Mesendoderm (in vitro differentiated cells): ENCODE measurements at regions not wholly inside any gene's neighbourhood (a gene's known extent, or its start where the extent isn't known, plus 50 kb on each side); places are given as distances from the start of the nearest gene placed in this dataset.

Source experiments
- DNase-seq: peaks from one replicate; pipeline ENCODE4 v3.0.0; 2013
- H2AK5ac ChIP-seq: 2 replicates; pipeline ENCODE4 v1.6.1; 2013; ENCODE audit warnings: low read length, inconsistent platforms
- H2BK120ac ChIP-seq: 2 replicates; pipeline ENCODE4 v1.6.1; 2013; ENCODE audit warnings: low read depth, mild to moderate bottlenecking, low read length, moderate library complexity, mixed read lengths
- H2BK15ac ChIP-seq: replicated peaks from 2 replicates; pipeline ENCODE4 v1.6.1; 2013; ENCODE audit warnings: low read depth, mild to moderate bottlenecking, moderate library complexity
- H2BK5ac ChIP-seq: 2 replicates; pipeline ENCODE4 v1.6.1; 2013; ENCODE audit warnings: low read length, inconsistent platforms
- H3K18ac ChIP-seq: 2 replicates; pipeline ENCODE4 v1.6.1; 2013; ENCODE audit warnings: mild to moderate bottlenecking, low read length, mixed read lengths
- H3K23ac ChIP-seq: one replicate; pipeline ENCODE4 v1.6.1; 2013; ENCODE audit warnings: low read length
- H3K27ac ChIP-seq: 2 replicates; pipeline ENCODE4 v1.5.1; 2013; ENCODE audit warnings: low read depth, mild to moderate bottlenecking, inconsistent platforms, low read length, moderate library complexity
- H3K27me3 ChIP-seq: 2 replicates; pipeline ENCODE4 v1.6.1; 2013; ENCODE audit warnings: low read length, control low read depth, mild to moderate bottlenecking, inconsistent platforms; ENCODE audit not compliant: insufficient read depth, poor library complexity
- H3K36me3 ChIP-seq: 2 replicates; pipeline ENCODE4 v1.6.1; 2013; ENCODE audit warnings: low read length, inconsistent platforms; ENCODE audit not compliant: control insufficient read depth, insufficient read depth
- H3K4ac ChIP-seq: one replicate; pipeline ENCODE4 v1.6.1; 2013; ENCODE audit warnings: low read depth, mild to moderate bottlenecking, low read length, moderate library complexity
- H3K4me1 ChIP-seq: 2 replicates; pipeline ENCODE4 v1.6.1; 2013; ENCODE audit warnings: low read depth, low read length, inconsistent platforms; ENCODE audit not compliant: control insufficient read depth
- H3K4me2 ChIP-seq: 2 replicates; pipeline ENCODE4 v1.6.1; 2013; ENCODE audit warnings: low read length
- H3K4me3 ChIP-seq: 2 replicates; pipeline ENCODE4 v1.5.1; 2013; ENCODE audit warnings: mild to moderate bottlenecking, low read length
- H3K56ac ChIP-seq: one replicate; pipeline ENCODE4 v1.6.1; 2013; ENCODE audit warnings: low read length
- H3K79me1 ChIP-seq: 2 replicates; pipeline ENCODE4 v1.6.1; 2013; ENCODE audit warnings: low read length, inconsistent platforms
- H3K79me2 ChIP-seq: 2 replicates; pipeline ENCODE4 v1.6.1; 2013; ENCODE audit warnings: mild to moderate bottlenecking, low read length; ENCODE audit not compliant: control insufficient read depth, insufficient read depth
- H3K9ac ChIP-seq: 2 replicates; pipeline ENCODE4 v1.6.1; 2013; ENCODE audit warnings: low read length, inconsistent platforms
- H4K5ac ChIP-seq: one replicate; pipeline ENCODE4 v1.6.1; 2013; ENCODE audit warnings: low read length
- H4K8ac ChIP-seq: one replicate; pipeline ENCODE4 v1.6.1; 2013; ENCODE audit warnings: low read depth, mild to moderate bottlenecking, control low read depth, low read length, moderate library complexity
- WGBS: extraction: QIAGEN DNeasy Blood & Tissue Kit; methylation state at CpG from one replicate; pipeline ENCODE4 v1.1.7; 2013; ENCODE audit warnings: low lambda C conversion rate, missing lambda C conversion rate; ENCODE audit not compliant: insufficient coverage; ENCODE audit errors: extremely low coverage; 5-methylcytosine and 5-hydroxymethylcytosine counted together

GRCh38 chr6:71642793-71643192 is 243.6 kb upstream of the RIMS1 start:
- no CpG with 5 or more reads among the region's 4 CpGs for WGBS
- H4K5ac ChIP-seq: no peak overlapping the region

DNA sequence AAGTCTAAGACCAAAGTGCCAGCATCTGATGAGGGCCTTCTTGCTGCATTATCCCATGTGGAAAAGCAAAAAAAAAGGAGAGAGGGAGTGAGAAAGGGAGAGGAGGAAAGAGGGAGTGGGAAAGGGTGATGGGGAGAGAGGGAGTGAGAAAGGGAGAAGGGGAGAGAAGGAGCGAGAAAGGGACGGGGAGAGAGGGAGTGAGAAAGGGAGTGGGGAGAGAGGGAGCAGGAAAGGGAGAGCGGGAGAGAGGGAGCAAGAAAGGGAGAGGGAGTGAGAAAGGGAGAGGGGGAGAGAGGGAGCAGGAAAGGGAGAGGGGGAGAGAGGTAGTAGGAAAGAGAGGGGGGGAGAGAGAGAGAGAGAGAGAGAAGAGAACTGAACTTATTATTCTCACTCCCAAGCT is 241.1 kb upstream of the RIMS1 start:
- H2BK120ac ChIP-seq: no peak overlapping the region
- no peaks in the 10 kb centered on the region for H3K79me1 ChIP-seq
- H3K27ac ChIP-seq: no peak overlapping the region
- H2AK5ac ChIP-seq: no peak overlapping the region
- H3K56ac ChIP-seq: no peak overlapping the region
- H3K79me2 ChIP-seq: no peaks in the 10 kb centered on the region
- no peak overlapping the region for H3K4ac ChIP-seq
- H4K5ac ChIP-seq: no peak overlapping the region
- no peak overlapping the region for H3K4me2 ChIP-seq
- no peak overlapping the region for H3K18ac ChIP-seq
- H3K23ac ChIP-seq: no peak overlapping the region
- 100% methylated on average over 2 of the region's 3 CpGs for WGBS
- no peak overlapping the region for H3K9ac ChIP-seq
- no peak overlapping the region for H2BK5ac ChIP-seq
- no peaks in the 10 kb centered on the region for H3K36me3 ChIP-seq
- no peak overlapping the region for H2BK15ac ChIP-seq
- H3K27me3 ChIP-seq: no peaks in the 10 kb centered on the region
- H3K4me1 ChIP-seq: no peaks in the 10 kb centered on the region
- H4K8ac ChIP-seq: no peak overlapping the region
- no peak overlapping the region for H3K4me3 ChIP-seq
- no peak for DNase-seq

More at GRCh38 chr6:71642793-71643192, 243.6 kb upstream of the RIMS1 start:
- no peaks in the 10 kb centered on the region for H3K79me1 ChIP-seq
- H3K23ac ChIP-seq: no peak overlapping the region
- H3K9ac ChIP-seq: no peak overlapping the region
- H3K4me3 ChIP-seq: no peak overlapping the region
- no peak overlapping the region for H2BK15ac ChIP-seq
- H3K4ac ChIP-seq: no peak overlapping the region
- no peaks in the 10 kb centered on the region for H3K4me1 ChIP-seq
- no peak overlapping the region for H2BK120ac ChIP-seq
- no peak overlapping the region for H2AK5ac ChIP-seq
- H2BK5ac ChIP-seq: no peak overlapping the region
- H3K4me2 ChIP-seq: no peak overlapping the region
- H3K18ac ChIP-seq: peak overlapping the region; percentile 28
- H3K36me3 ChIP-seq: no peaks in the 10 kb centered on the region
- no peak for DNase-seq
- H3K27me3 ChIP-seq: no peaks in the 10 kb centered on the region
- no peaks in the 10 kb centered on the region for H3K79me2 ChIP-seq
- no peak overlapping the region for H3K27ac ChIP-seq
- no peak overlapping the region for H3K56ac ChIP-seq
- H4K8ac ChIP-seq: no peak overlapping the region

DNA sequence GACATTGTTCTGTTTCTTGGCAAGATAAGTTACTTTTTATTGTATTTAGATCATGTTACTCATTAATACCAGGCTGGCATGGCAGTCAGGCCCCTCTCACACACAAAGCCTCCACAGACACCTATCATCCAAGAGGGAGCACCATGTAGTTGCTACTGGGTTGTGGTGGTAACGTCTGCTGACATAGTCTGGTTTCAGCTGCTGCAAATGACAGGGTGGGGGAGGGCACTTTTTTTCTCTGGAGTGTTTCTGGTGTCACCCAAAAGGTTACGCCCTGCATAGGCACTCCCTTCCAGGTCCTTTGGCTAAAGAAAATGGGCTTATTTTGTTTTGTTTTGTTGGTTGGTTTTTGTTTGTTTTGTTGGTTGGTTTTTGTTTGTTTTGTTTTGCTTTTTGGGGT is 236.4 kb upstream of the RIMS1 start:
- Histone ChIP-seq H2BK120ac (no peak overlapping the region), H3K9ac (no peak overlapping the region), H3K4me1 (no peaks in the 10 kb centered on the region), H4K5ac (no peak overlapping the region), H3K4me2 (no peak overlapping the region), H3K79me1 (no peaks in the 10 kb centered on the region), H3K27ac (no peak overlapping the region), H3K18ac (no peak overlapping the region), H3K79me2 (no peaks in the 10 kb centered on the region), H2BK5ac (no peak overlapping the region), H2BK15ac (no peak overlapping the region), H3K27me3 (no peaks in the 10 kb centered on the region), H2AK5ac (no peak overlapping the region), H3K4me3 (no peak overlapping the region), H3K23ac (no peak overlapping the region), H3K56ac (no peak overlapping the region), H4K8ac (no peak overlapping the region), H3K36me3 (no peaks in the 10 kb centered on the region), H3K4ac (no peak overlapping the region)
- peak; percentile 37 for DNase-seq
- no CpG with 5 or more reads among the region's 2 CpGs for WGBS

DNA sequence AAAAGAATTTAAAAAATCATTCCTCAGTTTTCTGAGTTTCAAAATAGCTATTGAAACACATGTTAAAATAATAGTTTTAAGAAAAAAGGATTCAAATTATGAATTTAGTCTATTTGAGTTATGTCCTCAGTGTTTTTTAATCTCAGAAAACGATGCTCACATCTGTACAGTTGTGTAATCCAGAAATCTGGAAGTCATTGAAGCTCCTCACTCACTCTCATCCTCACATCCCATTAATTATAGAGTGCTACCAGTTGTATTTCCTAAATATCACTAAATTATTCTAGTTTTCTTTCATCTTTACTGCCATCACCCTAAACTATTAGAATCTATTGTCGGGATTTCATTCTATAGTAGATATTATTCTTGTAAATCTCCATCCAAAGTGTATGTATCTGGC is 234.7 kb upstream of the RIMS1 start:
- H3K9ac ChIP-seq: no peak overlapping the region
- H3K36me3 ChIP-seq: no peaks in the 10 kb centered on the region
- no peaks in the 10 kb centered on the region for H3K79me1 ChIP-seq
- no peaks in the 10 kb centered on the region for H3K79me2 ChIP-seq
- H3K56ac ChIP-seq: no peak overlapping the region
- H3K4me1 ChIP-seq: no peaks in the 10 kb centered on the region
- WGBS: no CpG with 5 or more reads among the region's 2 CpGs
- no peak overlapping the region for H3K18ac ChIP-seq
- no peak overlapping the region for H3K4me2 ChIP-seq
- no peak overlapping the region for H4K8ac ChIP-seq
- no peak overlapping the region for H2BK5ac ChIP-seq
- no peak overlapping the region for H3K4me3 ChIP-seq
- no peak overlapping the region for H2BK15ac ChIP-seq
- H3K27me3 ChIP-seq: no peaks in the 10 kb centered on the region
- no peak for DNase-seq
- no peak overlapping the region for H3K4ac ChIP-seq
- H3K27ac ChIP-seq: no peak overlapping the region
- H2AK5ac ChIP-seq: no peak overlapping the region
- H4K5ac ChIP-seq: no peak overlapping the region
- H3K23ac ChIP-seq: no peak overlapping the region
- no peak overlapping the region for H2BK120ac ChIP-seq

DNA sequence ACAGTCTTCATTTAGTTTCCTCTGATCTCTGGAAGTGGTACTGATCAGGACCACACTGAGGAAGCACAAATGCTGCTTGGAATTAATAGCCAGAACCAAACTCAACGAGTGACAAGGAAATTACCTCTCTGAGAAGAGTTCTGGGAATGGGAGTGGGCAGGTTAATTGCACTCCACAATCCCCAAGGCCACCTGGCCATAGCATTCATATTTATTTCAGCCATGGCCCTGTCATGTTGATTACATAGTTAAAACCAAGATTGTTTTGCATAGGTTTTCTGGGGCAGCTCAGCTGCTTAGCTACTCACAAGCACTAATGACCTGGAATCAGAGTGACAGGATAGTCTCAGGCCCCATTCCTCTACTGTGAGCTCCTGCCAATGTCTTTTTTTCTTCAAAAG is 230.2 kb upstream of the RIMS1 start:
- Histone ChIP-seq H3K4me1 (no peaks in the 10 kb centered on the region), H3K79me2 (no peaks in the 10 kb centered on the region), H2BK5ac (no peak overlapping the region), H2AK5ac (no peak overlapping the region), H3K4me2 (no peak overlapping the region), H2BK120ac (no peak overlapping the region), H4K8ac (no peak overlapping the region), H3K9ac (no peak overlapping the region), H3K36me3 (no peaks in the 10 kb centered on the region), H2BK15ac (no peak overlapping the region), H3K79me1 (no peaks in the 10 kb centered on the region), H3K18ac (no peak overlapping the region), H3K56ac (no peak overlapping the region), H3K27ac (no peak overlapping the region), H4K5ac (no peak overlapping the region), H3K4me3 (no peak overlapping the region), H3K23ac (no peak overlapping the region), H3K4ac (no peak overlapping the region), H3K27me3 (no peaks in the 10 kb centered on the region)
- WGBS: no CpG with 5 or more reads among the region's 1 CpG
- DNase-seq: no peak

DNA sequence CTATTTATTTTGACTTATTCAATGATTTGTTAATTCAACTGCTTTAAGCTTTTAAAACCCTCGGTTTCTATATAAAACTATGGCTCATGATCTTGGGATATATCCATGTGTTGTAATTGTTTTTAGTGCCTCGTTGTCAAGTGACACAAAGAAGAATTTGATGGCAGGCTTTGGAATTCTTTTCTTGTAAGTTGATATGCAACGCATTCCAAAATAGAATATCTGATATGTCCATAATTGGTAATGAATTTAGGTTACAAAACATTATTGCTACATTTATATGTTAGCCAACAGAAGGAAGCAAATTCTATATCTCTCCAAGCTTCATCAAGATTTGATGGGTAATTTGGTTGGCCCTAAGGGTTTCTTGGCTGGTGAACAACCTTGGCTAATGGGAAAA is 220.4 kb upstream of the RIMS1 start:
- H3K56ac ChIP-seq: no peak overlapping the region
- H3K4me1 ChIP-seq: peaks cover 4% of the 10 kb centered on the region
- H3K9ac ChIP-seq: no peak overlapping the region
- H4K8ac ChIP-seq: no peak overlapping the region
- H2BK120ac ChIP-seq: no peak overlapping the region
- no peak overlapping the region for H2BK15ac ChIP-seq
- H2AK5ac ChIP-seq: no peak overlapping the region
- H3K23ac ChIP-seq: no peak overlapping the region
- H3K4ac ChIP-seq: no peak overlapping the region
- no peaks in the 10 kb centered on the region for H3K36me3 ChIP-seq
- no peak overlapping the region for H3K4me2 ChIP-seq
- no peak for DNase-seq
- WGBS: no CpG with 5 or more reads among the region's 3 CpGs
- H2BK5ac ChIP-seq: no peak overlapping the region
- no peak overlapping the region for H4K5ac ChIP-seq
- no peaks in the 10 kb centered on the region for H3K79me1 ChIP-seq
- no peak overlapping the region for H3K4me3 ChIP-seq
- H3K27me3 ChIP-seq: no peaks in the 10 kb centered on the region
- no peak overlapping the region for H3K18ac ChIP-seq
- no peak overlapping the region for H3K27ac ChIP-seq
- no peaks in the 10 kb centered on the region for H3K79me2 ChIP-seq
